HCT116 (cell line): ENCODE measurements at regions not wholly inside any gene's neighbourhood (a gene's known extent, or its start where the extent isn't known, plus 50 kb on each side); places are given as distances from the start of the nearest gene placed in this dataset.

Experiments used
- EZH2 ChIP-seq: fragments of 200-600 bp; sonication (generic); IDR thresholded peaks from 2 replicates; pipeline ENCODE4 v1.6.1; 2017; ENCODE audit warnings: antibody characterized with exemption, mixed run types
- TF ChIP-seq, protein P1 (sequence below), 3 experiments: fragments of 200-600 bp in 1 of 3; sonication (generic) in 1 of 3; IDR thresholded peaks in 2 of 3; conservative IDR thresholded peaks in 1 of 3; 2 replicates each; pipeline ENCODE4 v1.5.1; 2012 to 2017; ENCODE audit warnings: low read depth in 2 of 3, low read length in 2 of 3, antibody characterized with exemption in 1 of 3, borderline replicate concordance in 1 of 3, control low read depth in 1 of 3, mild to moderate bottlenecking in 1 of 3, mixed read lengths in 1 of 3, mixed run types in 1 of 3, moderate library complexity in 1 of 3; ENCODE audit not compliant: insufficient read depth in 1 of 3

DNA sequence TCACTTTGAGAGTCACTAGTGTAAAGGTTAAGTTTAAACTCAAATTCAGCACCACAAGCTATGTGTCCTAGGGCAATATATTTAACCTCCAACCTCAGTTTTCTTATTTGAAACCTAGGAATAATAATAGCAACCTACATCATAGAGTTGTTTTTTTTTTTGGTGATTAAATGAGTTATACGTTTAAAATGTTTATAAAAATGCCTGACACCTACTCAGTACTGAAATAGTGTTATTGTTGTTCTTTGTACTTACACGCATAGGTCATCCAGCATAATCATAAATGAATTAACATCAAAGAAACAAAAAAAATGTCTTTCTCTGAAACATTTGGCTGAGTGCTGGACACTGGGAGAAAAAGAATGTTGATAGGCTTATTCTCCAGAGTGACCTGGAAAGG lies 266.8 kb upstream of the PRMT6 start:
- TF ChIP-seq EZH2 = no peak
- TF ChIP-seq, protein P1, sequence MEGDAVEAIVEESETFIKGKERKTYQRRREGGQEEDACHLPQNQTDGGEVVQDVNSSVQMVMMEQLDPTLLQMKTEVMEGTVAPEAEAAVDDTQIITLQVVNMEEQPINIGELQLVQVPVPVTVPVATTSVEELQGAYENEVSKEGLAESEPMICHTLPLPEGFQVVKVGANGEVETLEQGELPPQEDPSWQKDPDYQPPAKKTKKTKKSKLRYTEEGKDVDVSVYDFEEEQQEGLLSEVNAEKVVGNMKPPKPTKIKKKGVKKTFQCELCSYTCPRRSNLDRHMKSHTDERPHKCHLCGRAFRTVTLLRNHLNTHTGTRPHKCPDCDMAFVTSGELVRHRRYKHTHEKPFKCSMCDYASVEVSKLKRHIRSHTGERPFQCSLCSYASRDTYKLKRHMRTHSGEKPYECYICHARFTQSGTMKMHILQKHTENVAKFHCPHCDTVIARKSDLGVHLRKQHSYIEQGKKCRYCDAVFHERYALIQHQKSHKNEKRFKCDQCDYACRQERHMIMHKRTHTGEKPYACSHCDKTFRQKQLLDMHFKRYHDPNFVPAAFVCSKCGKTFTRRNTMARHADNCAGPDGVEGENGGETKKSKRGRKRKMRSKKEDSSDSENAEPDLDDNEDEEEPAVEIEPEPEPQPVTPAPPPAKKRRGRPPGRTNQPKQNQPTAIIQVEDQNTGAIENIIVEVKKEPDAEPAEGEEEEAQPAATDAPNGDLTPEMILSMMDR (IDR thresholded peaks at IDR 0.05 in 2 of 3, conservative IDR thresholded peaks at IDR 0.05 in 1 of 3; ENCODE audit: borderline replicate concordance in 1 of 3, insufficient read depth in 1 of 3, low read depth in 2 of 3, low read length in 2 of 3) = no peak
